ENCODE measurements at regions not wholly inside any gene's neighbourhood (a gene's known extent, or its start where the extent isn't known, plus 50 kb on each side); places are given as distances from the start of the nearest gene placed in this dataset.

DNA sequence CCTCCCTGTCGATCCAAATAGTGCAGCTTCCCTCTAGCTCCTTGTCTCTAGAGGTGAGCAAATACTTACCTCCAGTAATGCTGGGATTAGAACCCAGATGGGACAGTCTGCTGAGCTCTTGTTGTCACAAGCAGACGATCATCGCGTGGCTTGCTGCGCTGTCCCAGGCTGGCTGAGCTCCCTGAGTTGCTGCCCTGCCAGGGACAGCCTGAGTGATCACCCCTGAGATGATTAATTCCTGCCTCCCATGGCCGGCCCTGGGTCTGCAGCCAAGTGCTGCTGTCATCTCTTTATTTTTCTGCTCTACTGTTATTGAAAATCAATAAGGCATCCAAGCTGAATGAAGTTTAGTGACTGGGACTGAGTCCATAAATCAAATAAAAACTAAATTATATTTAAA lies 94.0 kb upstream of the ALDH1B1 start:
- TF ChIP-seq, protein P1, sequence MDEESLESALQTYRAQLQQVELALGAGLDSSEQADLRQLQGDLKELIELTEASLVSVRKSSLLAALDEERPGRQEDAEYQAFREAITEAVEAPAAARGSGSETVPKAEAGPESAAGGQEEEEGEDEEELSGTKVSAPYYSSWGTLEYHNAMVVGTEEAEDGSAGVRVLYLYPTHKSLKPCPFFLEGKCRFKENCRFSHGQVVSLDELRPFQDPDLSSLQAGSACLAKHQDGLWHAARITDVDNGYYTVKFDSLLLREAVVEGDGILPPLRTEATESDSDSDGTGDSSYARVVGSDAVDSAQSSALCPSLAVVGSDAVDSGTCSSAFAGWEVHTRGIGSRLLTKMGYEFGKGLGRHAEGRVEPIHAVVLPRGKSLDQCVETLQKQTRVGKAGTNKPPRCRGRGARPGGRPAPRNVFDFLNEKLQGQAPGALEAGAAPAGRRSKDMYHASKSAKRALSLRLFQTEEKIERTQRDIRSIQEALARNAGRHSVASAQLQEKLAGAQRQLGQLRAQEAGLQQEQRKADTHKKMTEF (CRISPR knock-in tag; IDR thresholded peaks at IDR 0.05), result no peak
- H3K79me2 ChIP-seq (ENCODE audit: insufficient read depth, low read length), result no peaks in the 10 kb centered on the region
- ChIA-PET POLR2A (no interaction called here), CTCF (ENCODE audit: low intra/inter-chr PET ratio, low total read pairs) (no interaction called here)
- H3K4me3 ChIP-seq (replicated peaks in 1 of 3; ENCODE audit: insufficient read depth in 1 of 3, low read depth in 2 of 3, low read length in 3 of 3), result no peak overlapping the region
- H3K9me3 ChIP-seq (ENCODE audit: low read length), result no peaks in the 10 kb centered on the region
- no peak for ATAC-seq
- no peaks in the 10 kb centered on the region for H4K20me1 ChIP-seq (ENCODE audit: insufficient read depth, low read length)
- no TSS peak for BruUV-seq (replicated peaks)
- intact Hi-C loops (cut with micrococcal nuclease; ENCODE audit: unreplicated experiment), result no loop called here
- no peak overlapping the region for H3K4me2 ChIP-seq (ENCODE audit: low read depth, low read length)
- no peak for FAIRE-seq
- 53% methylated on average over 6 of the region's 6 CpGs for WGBS (ENCODE audit: low lambda C conversion rate)
- no peaks in the 10 kb centered on the region for H3K4me1 ChIP-seq (ENCODE audit: insufficient read depth, low read length)
- H3K27me3 ChIP-seq (ENCODE audit: control insufficient read depth in 1 of 2, insufficient read depth in 2 of 2, low read length in 2 of 2), result peaks cover 0 to 4% of the 10 kb centered on the region in 2 experiments; a peak in 1 of 5 replicates
- no peak overlapping the region for H2AFZ ChIP-seq (ENCODE audit: low read length)
- H3K27ac ChIP-seq (ENCODE audit: extremely low read length, insufficient read depth, low read length), result no peak overlapping the region
- no peak overlapping the region for H3K9ac ChIP-seq (ENCODE audit: insufficient read depth, low read depth, low read length)
- in situ Hi-C loops (cut with HindIII; ENCODE audit: extremely low pct_ligation_motif_present, low pct_unique_long_range_greater_than_20kb), result no loop called here
- H3K36me3 ChIP-seq (replicated peaks in 1 of 2; ENCODE audit: control insufficient read depth in 1 of 2, insufficient read depth in 2 of 2, low read length in 2 of 2), result no peaks in the 10 kb centered on the region
- no peak for DNase-seq (ENCODE audit: low spot score)

- no peak for FAIRE-seq
Observed at GRCh38 chr9:38296807-38297206, 95.7 kb upstream of the ALDH1B1 start.

More at GRCh38 chr9:38296807-38297206, 95.7 kb upstream of the ALDH1B1 start:
- in situ Hi-C loops (cut with HindIII; ENCODE audit: extremely low pct_ligation_motif_present, low pct_unique_long_range_greater_than_20kb) (no loop called here), intact Hi-C loops (cut with micrococcal nuclease; ENCODE audit: unreplicated experiment) (no loop called here)
- Histone ChIP-seq H2AFZ (ENCODE audit: low read length) (no peak overlapping the region), H3K27ac (ENCODE audit: extremely low read length, insufficient read depth, low read length) (no peak overlapping the region), H3K4me2 (ENCODE audit: low read depth, low read length) (no peak overlapping the region), H3K4me3 (replicated peaks in 1 of 3; ENCODE audit: insufficient read depth in 1 of 3, low read depth in 2 of 3, low read length in 3 of 3) (no peak overlapping the region), H3K4me1 (ENCODE audit: insufficient read depth, low read length) (no peaks in the 10 kb centered on the region), H3K36me3 (replicated peaks in 1 of 2; ENCODE audit: control insufficient read depth in 1 of 2, insufficient read depth in 2 of 2, low read length in 2 of 2) (no peaks in the 10 kb centered on the region), H4K20me1 (ENCODE audit: insufficient read depth, low read length) (no peaks in the 10 kb centered on the region), H3K27me3 (ENCODE audit: control insufficient read depth in 1 of 2, insufficient read depth in 2 of 2, low read length in 2 of 2) (peaks cover 0 to 10% of the 10 kb centered on the region in 2 experiments; a peak in 2 of 5 replicates), H3K79me2 (ENCODE audit: insufficient read depth, low read length) (no peaks in the 10 kb centered on the region), H3K9me3 (ENCODE audit: low read length) (no peaks in the 10 kb centered on the region), H3K9ac (ENCODE audit: insufficient read depth, low read depth, low read length) (no peak overlapping the region)
- TF ChIP-seq CHD2 (IDR thresholded peaks at IDR 0.05; ENCODE audit: low read depth, low read length) (no peak), ZNF484 (CRISPR knock-in tag; IDR thresholded peaks at IDR 0.05; ENCODE audit: borderline replicate concordance, low read depth) (no peak), ZNF510 (CRISPR knock-in tag; IDR thresholded peaks at IDR 0.05; ENCODE audit: low read depth) (no peak), ZNF224 (CRISPR knock-in tag; IDR thresholded peaks at IDR 0.05) (no peak), ZNF329 (CRISPR knock-in tag; IDR thresholded peaks at IDR 0.05; ENCODE audit: low read depth) (no peak), SMARCC2 (IDR thresholded peaks at IDR 0.05) (no peak), IKZF4 (CRISPR knock-in tag; IDR thresholded peaks at IDR 0.05; ENCODE audit: borderline replicate concordance, low read depth, not compliant biosample characterization) (no peak), GLI4 (CRISPR knock-in tag; IDR thresholded peaks at IDR 0.05; ENCODE audit: borderline replicate concordance) (no peak), ZMAT3 (CRISPR knock-in tag; conservative IDR thresholded peaks at IDR 0.05) (no peak), EP300 (IDR thresholded peaks at IDR 0.05; ENCODE audit: low read depth in 2 of 2, low read length in 2 of 2) (no peak), EP300 (CRISPR knock-in tag; IDR thresholded peaks at IDR 0.05; ENCODE audit: borderline replicate concordance) (no peak), ZNF607 (CRISPR knock-in tag; IDR thresholded peaks at IDR 0.05; ENCODE audit: borderline replicate concordance) (no peak), ZNF331 (CRISPR knock-in tag; IDR thresholded peaks at IDR 0.05) (no peak), GABPB1 (CRISPR knock-in tag; IDR thresholded peaks at IDR 0.05) (no peak), ZBTB38 (CRISPR knock-in tag; IDR thresholded peaks at IDR 0.05) (no peak)
- no peak for ATAC-seq
- DNase-seq (ENCODE audit: low spot score), result no peak
- no TSS peak for BruUV-seq (replicated peaks)
- POLR2A ChIA-PET, result no interaction called here
- CTCF ChIA-PET (ENCODE audit: low intra/inter-chr PET ratio, low total read pairs), result no interaction called here
- 7% methylated on average over 1 of the region's 1 CpG for WGBS (ENCODE audit: low lambda C conversion rate)
